Right lobe of liver (tissue), 6 donors: ENCODE measurements at regions not wholly inside any gene's neighbourhood (a gene's known extent, or its start where the extent isn't known, plus 50 kb on each side); places are given as distances from the start of the nearest gene placed in this dataset.
A peak's percentile ranks its signal among the peaks of the same experiment; 100 is the strongest.

Experiments used
- ATAC-seq, 4 donors: fragments of 200-7000 bp; cut with Tn5 transposase; one replicate each; pipeline ENCODE4 v1.9.1; 2020; ENCODE audit warnings: mild to moderate bottlenecking in 4 of 4, moderate library complexity in 4 of 4
- DNase-seq, 3 donors: peaks; one replicate each; pipeline ENCODE4 v3.0.0-alpha.2; 2020
- H3K27ac ChIP-seq, 3 donors: fragments of 200-600 bp; one replicate each; pipeline ENCODE4 v1.8.0; 2022
- H3K27me3 ChIP-seq, 2 donors: fragments of 200-600 bp; one replicate each; pipeline ENCODE4 v1.8.0; 2022
- H3K36me3 ChIP-seq, 4 donors: fragments of 200-600 bp; sonication (generic) in 1 of 4; one replicate each; pipeline versions ENCODE4 v1.5.1 to v1.8.0; 2017 to 2022; ENCODE audit warnings: control low read depth in 1 of 4
- H3K4me1 ChIP-seq, 4 donors: fragments of 200-600 bp; sonication (generic) in 1 of 4; one replicate each; pipeline versions ENCODE4 v1.5.1 to v1.8.0; 2017 to 2022; ENCODE audit warnings: control low read depth in 1 of 4
- H3K4me3 ChIP-seq, 3 donors: fragments of 200-600 bp; one replicate each; pipeline ENCODE4 v1.8.0; 2022
- H3K9me3 ChIP-seq, 4 donors: fragments of 200-600 bp; sonication (generic) in 1 of 4; one replicate each; pipeline versions ENCODE4 v1.5.1 to v1.8.0; 2017 to 2022; ENCODE audit warnings: control low read depth in 1 of 4
- POLR2A ChIP-seq: fragments of 450-650 bp; IDR thresholded peaks from one replicate; pipeline ENCODE4 v1.6.1; 2017; ENCODE audit warnings: antibody characterized with exemption, mild to moderate bottlenecking
- WGBS: methylation state at CpG from one replicate; pipeline ENCODE4 v1.1.6; 2018; ENCODE audit warnings: low coverage, low lambda C conversion rate; ENCODE audit not compliant: insufficient coverage; ENCODE audit errors: missing lambda C conversion rate; 5-methylcytosine and 5-hydroxymethylcytosine counted together
- intact Hi-C, 2 donors: fragments of 100-400 bp; cut with DNase I; formaldehyde crosslinking; loops; one replicate each; pipeline versions ENCODE4 v1.11.2 to v1.14.1; 2022
- TF ChIP-seq, protein P1 (sequence below), 4 donors: fragments of 200-600 bp in 3 of 4; fragments of 450-650 bp in 1 of 4; IDR thresholded peaks; one replicate each; pipeline versions ENCODE4 v1.5.1 to v1.8.0; 2016 to 2022; ENCODE audit warnings: antibody characterized with exemption in 4 of 4, mild to moderate bottlenecking in 2 of 4
- donor health status: DM: no; HTN: yes; CAD: no.
- donor health status: DM: no; HTN: no; CAD: no.
- donor health status: DM: no; HTN: no; CAD: no.
- donor health status: DM: no; HTN: yes; CAD: no.
- donor health status: DM: no; HTN: yes; CAD: no.

DNA sequence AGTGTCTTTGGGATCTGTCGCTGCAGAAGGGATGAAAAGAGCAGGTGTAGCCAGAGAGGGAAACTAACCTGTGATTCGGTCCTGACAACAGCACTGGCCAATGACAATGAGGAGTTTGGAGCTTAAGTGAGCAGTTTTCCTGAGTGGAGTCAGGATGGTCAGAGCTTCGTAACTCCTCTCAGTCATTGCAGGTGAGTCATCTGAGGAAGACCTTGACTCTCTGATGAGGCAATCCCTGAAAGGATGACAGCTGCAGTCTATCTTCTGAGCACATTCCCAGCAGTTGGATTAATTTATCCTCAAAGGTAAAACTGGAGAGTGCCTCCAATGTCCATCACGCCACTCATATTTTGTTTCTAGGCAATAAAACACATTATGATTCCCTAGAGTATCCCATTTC, 401.9 kb downstream of the POM121L12 start:
- ATAC-seq: peak in 2 of 4 donors; percentile 15 to 61
- H3K27ac ChIP-seq: no peak overlapping the region
- H3K9me3 ChIP-seq: no peaks in the 10 kb centered on the region
- 55% methylated on average over 3 of the region's 4 CpGs for WGBS
- no peaks in the 10 kb centered on the region for H3K4me1 ChIP-seq
- TF ChIP-seq, protein P1, sequence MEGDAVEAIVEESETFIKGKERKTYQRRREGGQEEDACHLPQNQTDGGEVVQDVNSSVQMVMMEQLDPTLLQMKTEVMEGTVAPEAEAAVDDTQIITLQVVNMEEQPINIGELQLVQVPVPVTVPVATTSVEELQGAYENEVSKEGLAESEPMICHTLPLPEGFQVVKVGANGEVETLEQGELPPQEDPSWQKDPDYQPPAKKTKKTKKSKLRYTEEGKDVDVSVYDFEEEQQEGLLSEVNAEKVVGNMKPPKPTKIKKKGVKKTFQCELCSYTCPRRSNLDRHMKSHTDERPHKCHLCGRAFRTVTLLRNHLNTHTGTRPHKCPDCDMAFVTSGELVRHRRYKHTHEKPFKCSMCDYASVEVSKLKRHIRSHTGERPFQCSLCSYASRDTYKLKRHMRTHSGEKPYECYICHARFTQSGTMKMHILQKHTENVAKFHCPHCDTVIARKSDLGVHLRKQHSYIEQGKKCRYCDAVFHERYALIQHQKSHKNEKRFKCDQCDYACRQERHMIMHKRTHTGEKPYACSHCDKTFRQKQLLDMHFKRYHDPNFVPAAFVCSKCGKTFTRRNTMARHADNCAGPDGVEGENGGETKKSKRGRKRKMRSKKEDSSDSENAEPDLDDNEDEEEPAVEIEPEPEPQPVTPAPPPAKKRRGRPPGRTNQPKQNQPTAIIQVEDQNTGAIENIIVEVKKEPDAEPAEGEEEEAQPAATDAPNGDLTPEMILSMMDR (IDR thresholded peaks at IDR 0.05): no peak
- no peak for TF ChIP-seq POLR2A
- DNase-seq: no peak
- H3K27me3 ChIP-seq: no peaks in the 10 kb centered on the region
- intact Hi-C loops: no loop called here
- H3K4me3 ChIP-seq: no peak overlapping the region
- no peaks in the 10 kb centered on the region for H3K36me3 ChIP-seq

DNA sequence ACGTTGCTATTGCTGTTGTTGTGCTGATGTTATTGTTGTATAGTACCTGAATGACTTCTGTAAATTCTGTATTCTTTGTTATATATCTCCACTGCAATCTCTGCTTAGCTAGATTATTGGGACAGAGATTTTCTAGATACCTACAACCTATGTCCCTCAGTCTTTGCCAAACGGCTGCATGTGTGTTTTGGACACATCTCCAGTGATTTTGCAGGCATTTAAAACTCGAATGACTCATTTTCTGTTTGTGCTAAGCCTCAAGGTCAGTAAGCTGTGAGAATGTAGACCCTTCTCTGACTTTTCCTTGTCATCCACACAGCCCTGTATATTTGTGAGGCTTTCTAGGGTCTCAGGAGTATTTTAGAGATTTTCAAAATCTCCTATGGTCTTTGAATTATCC, 410.7 kb downstream of the POM121L12 start:
- DNase-seq (peak in 2 of 3 donors; percentile 22 to 44), ATAC-seq (peak; percentile 69 to 94 (median 84))
- 27% methylated on average over 3 of the region's 3 CpGs for WGBS

DNA sequence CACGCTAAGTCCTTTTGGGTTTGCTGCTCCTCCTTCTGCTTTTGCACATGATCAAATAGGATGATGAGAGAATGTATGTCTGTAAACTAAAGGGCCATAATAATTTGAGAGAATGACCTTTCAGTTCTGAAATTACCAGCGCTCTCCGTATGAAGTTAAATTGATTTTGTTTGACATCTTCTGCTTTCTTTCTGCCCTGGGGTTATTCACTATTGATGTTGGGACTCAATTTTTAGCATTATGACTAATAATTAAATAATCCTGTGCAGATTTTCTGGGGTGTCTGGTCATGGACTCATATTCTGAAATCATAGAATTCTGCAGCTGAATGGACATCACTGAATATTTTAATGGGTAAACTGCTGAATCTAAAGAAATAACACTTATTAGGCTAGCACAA, 423.2 kb downstream of the POM121L12 start:
- H3K4me3 ChIP-seq: no peak overlapping the region
- no peak for TF ChIP-seq POLR2A
- TF ChIP-seq, protein P1 (IDR thresholded peaks at IDR 0.05): no peak
- DNase-seq (no peak), ATAC-seq (no peak)
- H3K4me1 ChIP-seq: no peaks in the 10 kb centered on the region
- no peaks in the 10 kb centered on the region for H3K27me3 ChIP-seq
- no peaks in the 10 kb centered on the region for H3K36me3 ChIP-seq
- 88% methylated on average over 3 of the region's 3 CpGs for WGBS
- intact Hi-C loops: no loop called here
- H3K9me3 ChIP-seq: no peaks in the 10 kb centered on the region
- no peak overlapping the region for H3K27ac ChIP-seq

More for the DNA sequence above, 410.7 kb downstream of the POM121L12 start:
- Histone ChIP-seq H3K4me3 (peak overlapping the region in 1 of 3 donors; percentile 8), H3K4me1 (no peaks in the 10 kb centered on the region), H3K9me3 (no peaks in the 10 kb centered on the region), H3K27ac (no peak overlapping the region), H3K36me3 (no peaks in the 10 kb centered on the region), H3K27me3 (no peaks in the 10 kb centered on the region)
- no peak for TF ChIP-seq POLR2A
- TF ChIP-seq, protein P1 (IDR thresholded peaks at IDR 0.05): no peak
- intact Hi-C loops: no loop called here

GRCh38 chr7:53466371-53466770, 430.9 kb downstream of the POM121L12 start:
- DNase-seq (no peak), ATAC-seq (no peak)
- Histone ChIP-seq H3K9me3 (no peaks in the 10 kb centered on the region), H3K4me1 (no peaks in the 10 kb centered on the region), H3K27ac (no peak overlapping the region), H3K36me3 (no peaks in the 10 kb centered on the region), H3K4me3 (no peak overlapping the region), H3K27me3 (no peaks in the 10 kb centered on the region)
- 47% methylated on average over 2 of the region's 2 CpGs for WGBS
- intact Hi-C loops: no loop called here
- no peak for TF ChIP-seq POLR2A
- TF ChIP-seq, protein P1 (IDR thresholded peaks at IDR 0.05): no peak
